ENCODE measurements at regions not wholly inside any gene's neighbourhood (a gene's known extent, or its start where the extent isn't known, plus 50 kb on each side); places are given as distances from the start of the nearest gene placed in this dataset.

GRCh38 chr7:21353388-21353780 is 74.5 kb upstream of the SP4 start:
- TF ChIP-seq TAF1 (IDR thresholded peaks at IDR 0.05; ENCODE audit: borderline replicate concordance, low read depth, low read length) (no peak), POLR2A (IDR thresholded peaks at IDR 0.05; ENCODE audit: low read depth, low read length) (no peak)
